ENCODE measurements at regions not wholly inside any gene's neighbourhood (a gene's known extent, or its start where the extent isn't known, plus 50 kb on each side); places are given as distances from the start of the nearest gene placed in this dataset.

- no peak for TF ChIP-seq CTCF (IDR thresholded peaks at IDR 0.05)
- no peak for TF ChIP-seq POLR2AphosphoS5 (IDR thresholded peaks at IDR 0.05)
- TF ChIP-seq POLR2A (IDR thresholded peaks at IDR 0.05): no peak
Observed at GRCh38 chr2:187230088-187230487, 218.0 kb downstream of the CALCRL start.

All from gastroesophageal sphincter (tissue), 3 donors.